ENCODE measurements at regions not wholly inside any gene's neighbourhood (a gene's known extent, or its start where the extent isn't known, plus 50 kb on each side); places are given as distances from the start of the nearest gene placed in this dataset.

- TF ChIP-seq CTCF (conservative IDR thresholded peaks at IDR 0.05) (no peak), EZH2 (IDR thresholded peaks at IDR 0.05; ENCODE audit: low read depth) (no peak)
Measured at GRCh38 chr9:28781481-28781880, 1208.2 kb upstream of the C9orf72 start.

Data from PC-9 (cell line).